ENCODE measurements at regions not wholly inside any gene's neighbourhood (a gene's known extent, or its start where the extent isn't known, plus 50 kb on each side); places are given as distances from the start of the nearest gene placed in this dataset.

- Histone ChIP-seq H3T11ph (ENCODE audit: low read length) (no peak overlapping the region), H4K20me1 (ENCODE audit: control insufficient read depth, insufficient read depth, insufficient read length) (no peaks in the 10 kb centered on the region), H3K4ac (ENCODE audit: low read depth, low read length) (no peak overlapping the region), H3K14ac (ENCODE audit: insufficient read depth, low read length) (no peak overlapping the region), H3K56ac (ENCODE audit: insufficient read length, low read depth, low read length) (no peak overlapping the region), H2BK15ac (ENCODE audit: low read depth, low read length) (no peak overlapping the region), H2BK12ac (ENCODE audit: insufficient read length, low read depth, low read length) (no peak overlapping the region), H3K4me1 (ENCODE audit: insufficient read depth, low read length) (peaks cover 7% of the 10 kb centered on the region; the same call in 1 of the 2 replicates), H3K79me1 (ENCODE audit: insufficient read depth, low read depth, low read length, poor library complexity, severe bottlenecking) (no peaks in the 10 kb centered on the region), H2BK5ac (ENCODE audit: insufficient read length, low read length) (no peak overlapping the region), H2BK20ac (ENCODE audit: low read depth, low read length, poor library complexity, severe bottlenecking) (no peak overlapping the region), H3K23ac (ENCODE audit: insufficient read length, low read depth, low read length) (no peak overlapping the region), H3K9me3 (ENCODE audit: control insufficient read depth, low read depth, low read length) (no peaks in the 10 kb centered on the region), H3K23me2 (ENCODE audit: insufficient read length, low read depth, low read length, poor library complexity, severe bottlenecking) (no peaks in the 10 kb centered on the region), H2AFZ (ENCODE audit: low read length) (no peak overlapping the region), H3K18ac (ENCODE audit: insufficient read length, low read depth, low read length) (no peak overlapping the region), H2BK120ac (ENCODE audit: low read depth, low read length, poor library complexity, severe bottlenecking) (no peak overlapping the region), H4K5ac (ENCODE audit: insufficient read length, low read depth, low read length) (no peak overlapping the region), H3K27me3 (ENCODE audit: insufficient read depth, low read length) (no peaks in the 10 kb centered on the region), H3K79me2 (ENCODE audit: insufficient read depth, low read length) (no peaks in the 10 kb centered on the region), H3K27ac (ENCODE audit: insufficient read length, low read depth, low read length) (no peak overlapping the region), H4K8ac (replicated peaks; ENCODE audit: insufficient read length, low read depth, low read length) (no peak overlapping the region), H2AK5ac (ENCODE audit: insufficient read length, low read length) (no peak overlapping the region), H3K9ac (ENCODE audit: extremely low read depth, insufficient read length, low read length) (no peak overlapping the region), H3K4me2 (ENCODE audit: insufficient read depth, insufficient read length, low read length) (no peak overlapping the region), H4K91ac (ENCODE audit: insufficient read length, low read depth, low read length) (no peak overlapping the region)
- Mint-ChIP-seq H3K27ac (no peak overlapping the region), H3K4me3 (no peak overlapping the region), H3K4me1 (peaks cover 25 to 48% of the 10 kb centered on the region in 2 experiments), H3K9me3 (no peaks in the 10 kb centered on the region), H3K36me3 (ENCODE audit: insufficient read depth in 1 of 3, low read depth in 3 of 3) (no peaks in the 10 kb centered on the region), H3K27me3 (ENCODE audit: low read depth) (peaks cover 15% of the 10 kb centered on the region)
- no peak for TF ChIP-seq CTCF (conservative IDR thresholded peaks at IDR 0.05)
- no peak for DNase-seq
- WGBS (ENCODE audit: extremely low coverage, insufficient read length, low lambda C conversion rate) = no CpG with 5 or more reads among the region's 9 CpGs
These were observed 310.8 kb downstream of the BMP7 start for GRCh38 chr20:56955680-56956079.
